Tibial nerve (tissue), 4 donors: ENCODE measurements at regions not wholly inside any gene's neighbourhood (a gene's known extent, or its start where the extent isn't known, plus 50 kb on each side); places are given as distances from the start of the nearest gene placed in this dataset.

Source experiments
- DNase-seq, 2 donors: peaks; one replicate each; pipeline ENCODE4 v3.0.0-alpha.2; 2019; ENCODE audit warnings: low spot score in 2 of 2
- H3K27ac ChIP-seq, 4 donors: fragments of 200-600 bp; sonication (generic) in 3 of 4; one replicate each; pipeline ENCODE4 v1.5.1; 2017 to 2019; ENCODE audit warnings: mild to moderate bottlenecking in 1 of 4
- H3K27me3 ChIP-seq, 2 donors: fragments of 200-600 bp; sonication (generic) in 1 of 2; one replicate each; pipeline versions ENCODE4 v1.5.1 to v1.6.0; 2017 to 2019
- H3K36me3 ChIP-seq, 3 donors: fragments of 200-600 bp; sonication (generic); one replicate each; pipeline ENCODE4 v1.5.1; 2018 to 2019
- H3K4me1 ChIP-seq, 4 donors: fragments of 200-600 bp; sonication (generic) in 3 of 4; one replicate each; pipeline ENCODE4 v1.5.1; 2017 to 2019
- H3K4me3 ChIP-seq, 4 donors: fragments of 200-600 bp; sonication (generic) in 3 of 4; one replicate each; pipeline ENCODE4 v1.5.1; 2017 to 2019; ENCODE audit warnings: mild to moderate bottlenecking in 1 of 4, moderate library complexity in 1 of 4
- H3K9me3 ChIP-seq, 4 donors: fragments of 200-600 bp; sonication (generic) in 3 of 4; one replicate each; pipeline ENCODE4 v1.5.1; 2017 to 2019
- EP300 ChIP-seq, 2 donors: sonication (generic); formaldehyde crosslinking; IDR thresholded peaks; one replicate each; pipeline ENCODE4 v1.6.1; 2017; ENCODE audit warnings: antibody characterized with exemption in 2 of 2, mild to moderate bottlenecking in 1 of 2
- POLR2A ChIP-seq, 2 donors: fragments of 450-650 bp; IDR thresholded peaks; one replicate each; pipeline ENCODE4 v1.6.1; 2017; ENCODE audit warnings: antibody characterized with exemption in 2 of 2, mild to moderate bottlenecking in 2 of 2, moderate library complexity in 2 of 2
- WGBS, 2 donors: methylation state at CpG; one replicate each; pipeline ENCODE4 v1.1.5; 2018; 5-methylcytosine and 5-hydroxymethylcytosine counted together
- TF ChIP-seq, protein P1 (sequence below), 5 experiments: fragments of 200-600 bp in 3 of 5; fragments of 450-650 bp in 2 of 5; sonication (generic) in 3 of 5; IDR thresholded peaks; one replicate each; pipeline ENCODE4 v1.5.1; 2016 to 2019; ENCODE audit warnings: antibody characterized with exemption in 5 of 5, mild to moderate bottlenecking in 3 of 5, moderate library complexity in 2 of 5

- no peak for TF ChIP-seq EP300 (IDR thresholded peaks at IDR 0.05)
- TF ChIP-seq, protein P1, sequence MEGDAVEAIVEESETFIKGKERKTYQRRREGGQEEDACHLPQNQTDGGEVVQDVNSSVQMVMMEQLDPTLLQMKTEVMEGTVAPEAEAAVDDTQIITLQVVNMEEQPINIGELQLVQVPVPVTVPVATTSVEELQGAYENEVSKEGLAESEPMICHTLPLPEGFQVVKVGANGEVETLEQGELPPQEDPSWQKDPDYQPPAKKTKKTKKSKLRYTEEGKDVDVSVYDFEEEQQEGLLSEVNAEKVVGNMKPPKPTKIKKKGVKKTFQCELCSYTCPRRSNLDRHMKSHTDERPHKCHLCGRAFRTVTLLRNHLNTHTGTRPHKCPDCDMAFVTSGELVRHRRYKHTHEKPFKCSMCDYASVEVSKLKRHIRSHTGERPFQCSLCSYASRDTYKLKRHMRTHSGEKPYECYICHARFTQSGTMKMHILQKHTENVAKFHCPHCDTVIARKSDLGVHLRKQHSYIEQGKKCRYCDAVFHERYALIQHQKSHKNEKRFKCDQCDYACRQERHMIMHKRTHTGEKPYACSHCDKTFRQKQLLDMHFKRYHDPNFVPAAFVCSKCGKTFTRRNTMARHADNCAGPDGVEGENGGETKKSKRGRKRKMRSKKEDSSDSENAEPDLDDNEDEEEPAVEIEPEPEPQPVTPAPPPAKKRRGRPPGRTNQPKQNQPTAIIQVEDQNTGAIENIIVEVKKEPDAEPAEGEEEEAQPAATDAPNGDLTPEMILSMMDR (IDR thresholded peaks at IDR 0.05) = no peak
- Histone ChIP-seq H3K27ac (peak overlapping the region in 3 of 4 donors; percentile 38 to 71 (median 70)), H3K36me3 (no peaks in the 10 kb centered on the region), H3K9me3 (no peaks in the 10 kb centered on the region), H3K4me3 (peak overlapping the region in 1 of 4 donors; percentile 30), H3K27me3 (no peaks in the 10 kb centered on the region), H3K4me1 (peaks cover 0 to 24% (median 4%) of the 10 kb centered on the region in 4 donors)
- no peak for DNase-seq
- 35% methylated on average over 7 of the region's 7 CpGs for WGBS, 2 donors
Measured at GRCh38 chr15:72971766-72972165, 80.5 kb upstream of the NEO1 start.

GRCh38 chr15:72970933-72971760 lies 81.1 kb upstream of the NEO1 start:
- H3K36me3 ChIP-seq = no peaks in the 10 kb centered on the region
- TF ChIP-seq, protein P1 (IDR thresholded peaks at IDR 0.05) = no peak
- TF ChIP-seq EP300 (IDR thresholded peaks at IDR 0.05) (no peak), POLR2A (IDR thresholded peaks at IDR 0.05) (no peak)
- peaks cover 0 to 24% (median 4%) of the 10 kb centered on the region in 4 donors for H3K4me1 ChIP-seq
- 16 to 20% methylated on average over 11 to 12 of the region's 12 CpGs for WGBS, 2 donors
- no peaks in the 10 kb centered on the region for H3K9me3 ChIP-seq
- peak overlapping the region in 1 of 4 donors; percentile 30 for H3K4me3 ChIP-seq
- H3K27ac ChIP-seq = peak overlapping the region in 3 of 4 donors; percentile 38 to 71 (median 70)
- no peaks in the 10 kb centered on the region for H3K27me3 ChIP-seq
- DNase-seq = no peak

DNA sequence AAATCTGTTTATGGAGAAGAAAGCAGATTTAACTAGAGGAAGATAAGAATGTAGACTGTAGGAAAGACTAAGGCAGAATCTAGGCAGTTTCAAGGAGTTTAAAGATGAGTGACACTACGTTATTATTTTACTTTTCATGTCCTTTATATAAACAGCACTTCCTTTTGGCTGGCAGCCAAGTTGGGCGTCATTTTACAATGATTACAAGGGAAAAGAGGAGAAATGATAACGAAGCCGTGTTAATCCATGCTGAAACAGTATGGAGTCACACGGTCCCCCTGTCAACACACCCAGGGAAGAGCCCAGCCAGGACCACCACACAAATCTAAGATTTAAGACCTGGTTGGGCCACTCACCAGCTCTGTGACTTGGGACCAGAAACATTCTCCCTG lies 83.7 kb upstream of the NEO1 start:
- TF ChIP-seq EP300 (IDR thresholded peaks at IDR 0.05) (no peak), POLR2A (IDR thresholded peaks at IDR 0.05) (no peak)
- TF ChIP-seq, protein P1 (IDR thresholded peaks at IDR 0.05) = no peak
- Histone ChIP-seq H3K27me3 (no peaks in the 10 kb centered on the region), H3K4me3 (no peak overlapping the region), H3K9me3 (peaks cover 0 to under 1% (median 0%) of the 10 kb centered on the region in 4 donors), H3K4me1 (peaks cover 0 to 24% (median 4%) of the 10 kb centered on the region in 4 donors), H3K36me3 (no peaks in the 10 kb centered on the region), H3K27ac (no peak overlapping the region)
- peak in 1 of 2 donors; percentile 25 for DNase-seq
- 19 to 26% methylated on average over 5 of the region's 5 CpGs for WGBS, 2 donors

GRCh38 chr15:72967811-72968530 lies 84.3 kb upstream of the NEO1 start:
- 54 to 55% methylated on average over 5 of the region's 5 CpGs for WGBS, 2 donors

More at GRCh38 chr15:72967811-72968530, 84.3 kb upstream of the NEO1 start:
- Histone ChIP-seq H3K36me3 (no peaks in the 10 kb centered on the region), H3K9me3 (peaks cover 0 to 3% (median 0%) of the 10 kb centered on the region in 4 donors), H3K27me3 (no peaks in the 10 kb centered on the region), H3K4me1 (peaks cover 0 to 24% (median 4%) of the 10 kb centered on the region in 4 donors), H3K27ac (no peak overlapping the region), H3K4me3 (no peak overlapping the region)
- TF ChIP-seq, protein P1 (IDR thresholded peaks at IDR 0.05) = no peak
- TF ChIP-seq EP300 (IDR thresholded peaks at IDR 0.05) (no peak), POLR2A (IDR thresholded peaks at IDR 0.05) (no peak)
- DNase-seq = no peak
